Cerebellar nuclear complex (tissue), 1 donor: ENCODE measurements at regions not wholly inside any gene's neighbourhood (a gene's known extent, or its start where the extent isn't known, plus 50 kb on each side); places are given as distances from the start of the nearest gene placed in this dataset.

Source experiments
- DNase-seq, 2 experiments: peaks; one replicate each; lab custom pipeline; 2025; lab: John Stamatoyannopoulos, UW

GRCh38 chr10:27451054-27451453, 53.0 kb upstream of the RAB18 start:
- DNase-seq, result no peak

- DNase-seq, result no peak
Observed at GRCh38 chr10:27450225-27450624, 53.9 kb upstream of the RAB18 start.

- no peak for DNase-seq
Observed at GRCh38 chr10:27449571-27449970, 54.5 kb upstream of the RAB18 start.

GRCh38 chr10:27448921-27449320, 55.2 kb upstream of the RAB18 start:
- no peak for DNase-seq

DNA sequence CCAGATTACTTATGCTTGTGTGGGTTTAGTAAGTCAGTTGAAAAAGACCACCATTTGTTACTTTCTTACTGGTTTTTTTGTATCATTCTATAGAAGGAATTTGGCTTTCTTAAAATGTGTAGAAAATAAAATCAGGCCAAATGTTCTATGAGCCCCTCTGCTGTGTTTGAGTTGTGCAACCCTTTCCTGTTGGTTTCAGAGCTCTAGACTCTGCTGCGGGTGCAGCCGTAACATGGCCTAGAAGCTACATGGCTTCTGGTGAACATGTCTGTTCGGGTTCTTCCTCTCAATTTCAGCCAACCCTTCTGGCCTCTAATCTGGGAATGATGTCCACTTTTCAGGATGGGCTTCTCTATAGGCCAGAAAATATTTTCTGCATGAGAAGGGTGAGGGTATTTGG, 56.6 kb upstream of the RAB18 start:
- DNase-seq, result no peak

- DNase-seq, result peak in 1 of 2 experiments; percentile 10
Observed at GRCh38 chr10:27446091-27446918, 57.8 kb upstream of the RAB18 start.

- DNase-seq, result no peak
Observed at GRCh38 chr10:27445070-27445469, 59.0 kb upstream of the RAB18 start.

- no peak for DNase-seq
Observed at GRCh38 chr10:27440478-27440877, 63.6 kb upstream of the RAB18 start.

- no peak for DNase-seq
Observed at GRCh38 chr10:27440021-27440420, 64.1 kb upstream of the RAB18 start.

DNA sequence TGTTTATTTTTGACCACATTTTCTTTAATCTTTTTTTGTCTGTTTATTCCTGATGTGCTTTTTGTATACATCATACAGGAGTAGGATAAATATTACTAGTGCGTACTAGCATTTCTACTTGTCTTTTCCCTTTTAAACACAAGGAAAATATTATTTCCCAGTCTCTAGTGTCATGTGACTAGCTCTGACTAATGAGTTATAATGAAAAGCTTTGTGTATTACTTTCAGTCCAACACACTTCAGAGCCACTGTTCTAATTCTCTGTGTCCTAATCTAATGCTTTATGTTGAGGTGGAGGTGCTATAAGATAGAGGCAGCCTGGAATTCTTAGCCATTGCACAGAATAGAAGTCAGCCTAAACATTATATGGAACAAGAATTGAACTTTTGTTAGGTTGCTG, 65.0 kb upstream of the RAB18 start:
- DNase-seq, result no peak

GRCh38 chr10:27437775-27438174, 66.3 kb upstream of the RAB18 start:
- DNase-seq, result no peak

- DNase-seq, result no peak
Observed at GRCh38 chr10:27436710-27437109, 67.4 kb upstream of the RAB18 start.

DNA sequence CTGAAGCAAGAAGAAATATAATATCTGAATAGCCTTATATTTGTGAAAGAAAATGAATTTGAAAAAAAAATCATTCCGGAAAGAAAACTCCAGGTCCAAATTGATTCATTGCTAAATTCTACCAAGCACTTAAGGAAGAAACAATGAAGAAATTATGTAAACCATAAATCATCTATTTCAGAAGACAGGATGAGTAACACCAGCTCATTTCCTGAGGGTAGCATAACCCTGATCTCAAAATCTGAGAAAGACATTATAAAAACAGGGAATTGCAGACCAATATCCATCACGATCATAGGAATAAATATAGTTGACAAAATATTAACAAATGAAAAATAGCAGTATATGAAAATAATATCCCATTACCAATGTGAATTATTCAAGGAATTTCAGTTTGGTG, 70.1 kb upstream of the RAB18 start:
- DNase-seq, result no peak

DNA sequence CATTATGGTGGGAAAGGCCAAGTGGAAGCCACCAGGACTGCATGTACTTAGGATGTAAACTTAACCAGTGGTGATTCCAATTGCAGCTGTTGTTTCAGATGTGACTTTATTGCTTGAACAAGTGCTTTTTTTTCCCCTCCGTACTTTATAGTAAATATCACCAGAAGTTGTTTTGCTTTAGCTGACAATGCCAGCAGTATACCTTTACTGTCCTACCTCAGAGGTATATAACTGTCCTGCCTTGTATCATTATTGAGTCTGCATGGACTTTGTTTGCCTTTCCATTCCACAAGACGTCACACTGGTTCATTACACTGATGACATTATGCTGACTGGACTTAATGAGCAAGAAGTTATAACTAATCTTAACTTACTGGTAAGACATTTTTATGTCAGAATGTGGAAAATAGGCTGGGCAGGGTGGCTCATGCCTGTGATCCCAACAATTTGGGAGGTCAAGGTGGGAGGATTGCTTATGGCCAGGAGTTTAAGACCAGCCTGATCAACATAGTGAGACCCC, 77.1 kb upstream of the RAB18 start:
- no peak for DNase-seq

GRCh38 chr10:27413831-27414348, 90.2 kb upstream of the RAB18 start:
- DNase-seq, result no peak

GRCh38 chr10:27413387-27413786, 90.7 kb upstream of the RAB18 start:
- no peak for DNase-seq

- no peak for DNase-seq
Observed at GRCh38 chr10:27410153-27410552, 94.0 kb upstream of the RAB18 start.

DNA sequence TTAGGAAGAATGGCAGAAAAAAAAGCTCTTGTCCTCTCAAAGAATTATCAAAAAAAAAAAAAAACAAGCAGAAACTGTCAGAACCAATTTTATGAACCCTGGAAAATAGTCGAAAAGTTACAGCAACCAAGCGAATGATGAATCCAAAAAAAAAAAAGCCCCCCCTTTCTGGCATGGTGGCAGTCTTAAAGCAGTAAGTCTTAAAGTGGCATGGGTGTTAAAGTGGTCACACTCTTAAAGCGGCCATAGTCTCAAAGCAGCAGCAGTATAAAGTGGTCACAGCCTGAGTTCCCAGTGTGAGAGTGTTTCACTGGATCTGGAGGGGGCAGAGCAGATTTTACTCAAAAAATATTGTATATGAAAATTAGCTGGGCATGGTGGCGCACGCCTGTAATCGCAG, 96.8 kb upstream of the RAB18 start:
- no peak for DNase-seq

DNA sequence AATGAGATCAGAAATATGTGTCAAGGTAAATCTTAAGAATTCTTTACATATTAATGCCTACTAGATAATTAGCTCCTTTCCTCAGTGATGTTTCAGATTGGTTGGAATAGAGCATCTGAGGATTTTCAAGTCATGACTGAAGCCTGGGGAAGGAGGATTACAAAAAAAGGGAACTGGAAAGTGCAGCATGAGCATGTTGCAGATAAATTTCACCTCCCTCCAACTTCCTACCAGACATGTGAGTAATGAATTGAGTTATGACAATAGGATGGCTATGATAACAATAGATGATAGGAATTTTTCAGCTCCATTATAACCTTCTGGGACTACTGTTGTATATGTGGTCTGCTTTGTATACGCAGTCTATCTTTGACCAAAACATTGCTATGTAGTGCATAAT, 104.2 kb upstream of the RAB18 start:
- no peak for DNase-seq

GRCh38 chr10:27393961-27394360, 110.1 kb upstream of the RAB18 start:
- no peak for DNase-seq

GRCh38 chr10:27392606-27393005, 111.5 kb upstream of the RAB18 start:
- DNase-seq, result no peak

- DNase-seq, result no peak
Observed at GRCh38 chr10:27391916-27392315, 112.2 kb upstream of the RAB18 start.

DNA sequence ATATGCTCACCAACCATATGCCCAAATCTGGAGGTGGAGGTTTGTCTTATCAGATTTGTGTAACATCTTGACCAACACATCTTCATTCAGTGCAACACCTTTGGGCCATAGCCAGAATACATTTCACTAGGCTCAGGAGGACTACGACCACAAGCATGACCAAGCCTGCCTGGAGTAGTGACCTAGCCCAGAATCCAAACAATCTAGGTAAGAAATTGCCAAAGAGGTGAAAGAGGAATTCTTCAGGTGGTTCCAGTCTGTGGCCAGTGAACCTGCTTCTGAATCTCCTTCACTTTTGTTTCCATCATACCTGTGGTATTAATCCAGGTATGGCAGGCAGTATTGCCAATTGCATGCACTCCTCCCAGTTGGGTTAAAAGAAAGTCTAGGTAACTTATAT, 112.8 kb upstream of the RAB18 start:
- DNase-seq, result no peak

DNA sequence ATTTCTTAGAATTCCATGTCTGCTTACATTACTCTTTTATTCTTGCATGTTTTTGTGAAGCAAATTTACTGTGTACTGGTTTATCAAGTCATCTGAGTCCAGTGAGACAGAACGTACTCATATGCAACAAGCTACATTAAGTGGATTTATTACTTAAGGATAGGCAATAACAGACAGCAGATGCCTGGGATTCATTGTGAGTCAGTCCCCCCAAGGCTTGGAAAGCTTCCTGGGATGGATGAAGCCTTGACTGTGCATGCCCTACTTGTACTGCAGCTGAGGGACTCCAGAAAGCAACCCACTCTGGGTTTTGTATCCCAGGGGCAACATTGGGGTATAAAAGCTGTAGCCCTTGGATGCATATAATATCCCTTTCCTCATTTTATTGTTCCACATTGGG, 113.4 kb upstream of the RAB18 start:
- no peak for DNase-seq
